ENCODE measurements at regions not wholly inside any gene's neighbourhood (a gene's known extent, or its start where the extent isn't known, plus 50 kb on each side); places are given as distances from the start of the nearest gene placed in this dataset.

DNA sequence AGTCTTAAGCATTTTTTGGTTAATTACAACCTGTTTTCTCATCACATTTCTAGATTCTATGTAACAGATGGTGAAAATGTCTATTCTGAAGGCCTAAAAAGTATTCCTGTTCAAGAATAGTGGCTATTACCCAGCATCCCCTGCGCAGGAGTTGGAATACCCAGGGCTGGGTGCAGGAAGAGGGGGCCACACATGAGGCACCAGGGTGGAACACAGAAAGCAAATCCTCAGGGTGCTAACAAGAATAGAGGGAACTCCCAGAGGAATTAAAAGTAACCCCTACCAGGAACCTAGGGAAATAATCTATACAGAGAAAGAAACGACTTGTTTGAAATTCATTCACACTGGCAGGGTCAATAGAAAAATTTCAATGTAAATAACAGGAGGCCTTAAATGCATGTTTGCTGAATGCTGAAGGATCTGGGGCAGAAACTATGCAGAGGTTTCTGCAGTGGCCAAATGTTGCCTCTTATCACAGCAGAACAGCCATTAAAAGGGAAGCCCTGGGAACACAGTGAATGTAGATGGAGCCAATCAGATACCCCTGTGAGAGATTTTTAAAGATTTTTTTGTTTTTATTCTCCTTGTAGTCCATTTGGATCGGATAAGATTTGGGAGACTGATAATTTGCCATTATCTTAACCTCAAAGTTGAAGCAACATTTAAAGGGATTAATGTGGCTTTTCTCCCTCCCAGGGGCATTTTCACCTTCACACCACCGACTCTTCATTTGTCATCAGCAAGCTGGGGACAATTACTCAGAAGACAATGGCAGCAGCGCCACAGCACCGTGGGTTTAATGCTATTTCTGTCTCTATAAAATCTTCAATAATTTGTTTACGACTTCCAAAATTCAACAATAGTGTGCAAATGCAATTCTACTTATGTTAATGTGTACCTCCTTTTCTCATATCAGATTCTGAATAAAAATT, 196.0 kb upstream of the PSMD7 start:
- H3K27ac ChIP-seq = no peak overlapping the region
- TF ChIP-seq ZFX (IDR thresholded peaks at IDR 0.05) = no peak
- TF ChIP-seq, protein P1, sequence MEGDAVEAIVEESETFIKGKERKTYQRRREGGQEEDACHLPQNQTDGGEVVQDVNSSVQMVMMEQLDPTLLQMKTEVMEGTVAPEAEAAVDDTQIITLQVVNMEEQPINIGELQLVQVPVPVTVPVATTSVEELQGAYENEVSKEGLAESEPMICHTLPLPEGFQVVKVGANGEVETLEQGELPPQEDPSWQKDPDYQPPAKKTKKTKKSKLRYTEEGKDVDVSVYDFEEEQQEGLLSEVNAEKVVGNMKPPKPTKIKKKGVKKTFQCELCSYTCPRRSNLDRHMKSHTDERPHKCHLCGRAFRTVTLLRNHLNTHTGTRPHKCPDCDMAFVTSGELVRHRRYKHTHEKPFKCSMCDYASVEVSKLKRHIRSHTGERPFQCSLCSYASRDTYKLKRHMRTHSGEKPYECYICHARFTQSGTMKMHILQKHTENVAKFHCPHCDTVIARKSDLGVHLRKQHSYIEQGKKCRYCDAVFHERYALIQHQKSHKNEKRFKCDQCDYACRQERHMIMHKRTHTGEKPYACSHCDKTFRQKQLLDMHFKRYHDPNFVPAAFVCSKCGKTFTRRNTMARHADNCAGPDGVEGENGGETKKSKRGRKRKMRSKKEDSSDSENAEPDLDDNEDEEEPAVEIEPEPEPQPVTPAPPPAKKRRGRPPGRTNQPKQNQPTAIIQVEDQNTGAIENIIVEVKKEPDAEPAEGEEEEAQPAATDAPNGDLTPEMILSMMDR (conservative IDR thresholded peaks at IDR 0.05) = no peak

DNA sequence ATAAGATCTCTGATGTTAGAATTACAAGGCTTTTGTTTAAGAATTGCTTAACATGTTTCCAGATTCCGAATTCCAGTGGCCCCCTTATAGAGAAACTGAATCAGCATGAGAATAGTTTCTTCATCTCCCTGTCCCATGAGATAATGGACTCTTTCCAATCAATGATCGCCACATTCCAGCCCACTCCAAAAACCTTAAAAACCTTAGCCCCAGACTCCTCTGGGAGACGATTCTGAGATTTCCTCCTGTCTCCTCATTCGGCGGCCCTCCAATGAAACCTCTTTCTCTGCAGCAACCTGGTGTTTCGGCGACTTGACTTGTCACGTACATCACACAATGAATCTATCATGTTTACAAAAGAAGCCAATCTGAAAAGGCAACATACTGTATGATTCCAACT, 197.1 kb upstream of the PSMD7 start:
- TF ChIP-seq, protein P1 (conservative IDR thresholded peaks at IDR 0.05) = no peak
- TF ChIP-seq ZFX (IDR thresholded peaks at IDR 0.05) = no peak
- no peak overlapping the region for H3K27ac ChIP-seq

DNA sequence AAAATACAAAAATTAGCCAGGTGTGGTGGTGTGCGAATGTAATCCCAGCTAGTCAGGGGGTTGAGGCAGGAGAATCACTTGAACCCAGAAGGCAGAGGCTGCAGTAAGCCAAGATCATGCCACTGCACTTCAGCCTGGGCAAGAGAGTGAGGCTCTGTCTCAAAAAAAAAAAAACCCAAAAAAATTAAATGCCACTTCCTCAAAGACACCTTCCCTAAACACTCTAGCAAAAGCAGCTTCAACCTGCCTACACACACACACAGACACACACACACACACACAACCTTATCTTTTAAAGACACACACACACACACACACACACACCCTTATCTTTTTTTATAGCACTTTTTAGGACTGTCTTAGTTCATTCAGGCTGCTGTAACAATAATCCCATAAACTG, 201.7 kb upstream of the PSMD7 start:
- H3K27ac ChIP-seq = no peak overlapping the region
- TF ChIP-seq ZFX (IDR thresholded peaks at IDR 0.05) = no peak
- TF ChIP-seq, protein P1 (conservative IDR thresholded peaks at IDR 0.05) = no peak

DNA sequence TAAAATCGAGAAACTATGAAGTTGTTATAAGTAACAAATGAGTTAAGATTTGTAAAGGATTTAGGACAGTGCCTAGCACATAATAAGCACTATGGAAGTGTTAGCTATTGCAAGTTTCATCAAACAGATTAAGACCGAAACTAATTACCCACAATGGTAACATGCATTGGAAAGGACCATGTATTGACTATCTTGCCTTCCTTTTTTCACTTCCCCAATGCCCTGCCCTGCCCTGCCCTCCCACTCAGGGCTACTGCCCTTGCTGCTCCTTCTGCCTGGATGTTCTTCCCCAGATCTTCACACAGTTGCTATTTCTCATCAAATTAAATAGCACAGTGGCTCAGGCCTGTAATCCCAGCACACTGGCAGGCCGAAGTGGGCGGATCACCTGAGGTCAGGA, 202.1 kb upstream of the PSMD7 start:
- H3K27ac ChIP-seq = no peak overlapping the region
- no peak for TF ChIP-seq ZFX (IDR thresholded peaks at IDR 0.05)
- TF ChIP-seq, protein P1 (conservative IDR thresholded peaks at IDR 0.05) = no peak

DNA sequence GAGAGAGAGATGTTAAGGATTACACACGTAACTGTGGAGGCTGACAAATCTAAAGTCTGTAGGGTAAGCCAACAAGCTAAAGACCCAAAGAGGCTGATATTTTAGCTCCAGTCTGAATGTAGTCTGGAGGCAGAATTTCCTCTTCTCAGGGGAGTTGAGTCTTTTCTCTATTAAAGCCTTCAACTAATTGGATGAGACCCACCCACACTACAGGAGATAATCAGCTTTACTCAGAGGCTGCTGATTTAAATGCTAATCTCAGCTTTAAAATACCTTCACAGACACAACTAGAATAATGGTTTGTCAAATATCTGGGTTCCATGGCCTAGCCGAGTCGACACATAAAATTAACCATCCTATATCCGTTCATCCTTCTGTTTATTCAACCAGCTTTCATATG, 204.3 kb upstream of the PSMD7 start:
- H3K27ac ChIP-seq = no peak overlapping the region
- TF ChIP-seq, protein P1 (conservative IDR thresholded peaks at IDR 0.05) = no peak
- no peak for TF ChIP-seq ZFX (IDR thresholded peaks at IDR 0.05)

DNA sequence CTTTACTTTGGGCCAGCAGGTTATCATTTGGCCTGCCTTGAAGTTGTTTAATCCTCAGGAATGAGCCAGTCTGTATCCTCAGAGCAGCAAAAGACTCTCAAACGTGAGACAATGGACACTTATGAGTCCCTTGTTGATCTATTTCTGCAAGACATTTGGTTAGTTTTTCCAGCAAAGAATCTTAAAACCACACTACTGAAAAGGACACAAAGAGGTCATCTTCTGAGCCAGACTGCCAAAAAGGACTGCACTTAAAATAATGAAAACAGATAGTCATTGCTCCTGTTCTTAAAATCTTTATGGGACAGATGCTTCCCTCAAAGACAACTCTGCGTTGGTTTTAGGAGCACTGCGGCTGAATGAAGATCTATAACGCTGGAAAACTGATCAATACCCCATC, 205.7 kb upstream of the PSMD7 start:
- TF ChIP-seq, protein P1 (conservative IDR thresholded peaks at IDR 0.05) = no peak
- no peak for TF ChIP-seq ZFX (IDR thresholded peaks at IDR 0.05)
- no peak overlapping the region for H3K27ac ChIP-seq

DNA sequence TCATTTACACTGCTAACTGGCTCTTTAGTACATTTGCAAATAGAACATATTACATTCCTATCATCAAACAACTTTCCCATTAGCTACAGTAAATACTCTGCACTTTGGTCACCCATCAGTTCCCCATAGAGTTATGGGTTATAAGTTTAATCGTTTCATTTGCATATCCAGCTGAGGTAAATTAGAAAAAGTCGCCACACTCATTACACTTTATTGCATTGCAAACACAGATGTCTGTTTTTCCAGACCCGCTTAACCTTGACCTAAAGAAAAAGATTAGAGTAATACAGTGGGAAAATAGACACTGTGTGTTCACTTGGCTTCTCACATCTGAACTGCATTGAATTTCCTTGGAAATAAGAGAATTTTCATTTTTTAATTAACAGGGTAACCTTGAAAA, 213.1 kb upstream of the PSMD7 start:
- TF ChIP-seq, protein P1 (conservative IDR thresholded peaks at IDR 0.05) = no peak
- no peak for TF ChIP-seq ZFX (IDR thresholded peaks at IDR 0.05)
- H3K27ac ChIP-seq = no peak overlapping the region

All from C4-2B (cell line).